Breast epithelium (tissue), 3 donors: ENCODE measurements at regions not wholly inside any gene's neighbourhood (a gene's known extent, or its start where the extent isn't known, plus 50 kb on each side); places are given as distances from the start of the nearest gene placed in this dataset.

ENCODE experiments used
- POLR2A ChIP-seq: fragments of 450-650 bp; IDR thresholded peaks from one replicate; pipeline ENCODE4 v1.6.1; 2016; ENCODE audit warnings: antibody characterized with exemption, mild to moderate bottlenecking, moderate library complexity
- POLR2AphosphoS5 ChIP-seq, 3 donors: sonication (generic); formaldehyde crosslinking; IDR thresholded peaks; one replicate each; pipeline ENCODE4 v1.6.1; 2017; ENCODE audit warnings: antibody characterized with exemption in 3 of 3
- TF ChIP-seq, protein P1 (sequence below), 3 donors: fragments of 450-650 bp; IDR thresholded peaks; one replicate each; pipeline ENCODE4 v1.5.1; 2016 to 2017; ENCODE audit warnings: antibody characterized with exemption in 3 of 3, mild to moderate bottlenecking in 3 of 3, moderate library complexity in 3 of 3

DNA sequence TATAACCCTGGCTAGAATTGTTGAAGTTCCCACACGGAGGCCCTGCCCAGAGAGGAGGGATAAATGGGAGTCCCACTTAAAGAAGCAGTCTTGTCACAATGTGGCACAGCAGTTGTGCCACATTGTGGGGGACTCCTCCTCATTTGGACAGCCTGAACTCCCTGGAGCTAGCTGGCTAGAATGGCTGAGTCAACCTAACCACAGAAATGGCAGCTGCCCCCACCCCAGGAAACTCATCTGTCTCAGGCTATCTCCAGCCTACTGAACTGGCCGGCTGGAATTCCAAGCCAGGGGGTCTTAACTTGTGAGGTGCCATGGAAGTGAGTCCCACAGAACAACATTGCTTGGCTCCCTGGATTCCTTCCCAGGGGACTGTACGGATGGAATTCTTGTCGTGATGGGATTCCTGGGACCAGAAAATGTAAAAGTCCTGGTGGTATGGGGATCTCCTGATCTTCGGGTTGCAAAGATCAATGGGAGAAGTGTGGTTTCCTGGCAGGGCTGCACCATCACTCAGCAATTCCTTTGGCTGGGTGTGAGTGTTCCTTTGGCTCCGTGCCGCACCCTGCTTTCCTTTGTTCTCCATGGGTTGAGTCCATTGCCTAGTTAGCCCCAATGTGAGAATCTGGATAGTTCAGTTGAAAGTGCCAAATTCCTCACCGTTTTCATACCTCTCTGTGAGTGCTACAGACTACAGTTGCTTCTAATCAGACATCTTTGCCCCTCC is 791.2 kb upstream of the FAT3 start:
- TF ChIP-seq, protein P1, sequence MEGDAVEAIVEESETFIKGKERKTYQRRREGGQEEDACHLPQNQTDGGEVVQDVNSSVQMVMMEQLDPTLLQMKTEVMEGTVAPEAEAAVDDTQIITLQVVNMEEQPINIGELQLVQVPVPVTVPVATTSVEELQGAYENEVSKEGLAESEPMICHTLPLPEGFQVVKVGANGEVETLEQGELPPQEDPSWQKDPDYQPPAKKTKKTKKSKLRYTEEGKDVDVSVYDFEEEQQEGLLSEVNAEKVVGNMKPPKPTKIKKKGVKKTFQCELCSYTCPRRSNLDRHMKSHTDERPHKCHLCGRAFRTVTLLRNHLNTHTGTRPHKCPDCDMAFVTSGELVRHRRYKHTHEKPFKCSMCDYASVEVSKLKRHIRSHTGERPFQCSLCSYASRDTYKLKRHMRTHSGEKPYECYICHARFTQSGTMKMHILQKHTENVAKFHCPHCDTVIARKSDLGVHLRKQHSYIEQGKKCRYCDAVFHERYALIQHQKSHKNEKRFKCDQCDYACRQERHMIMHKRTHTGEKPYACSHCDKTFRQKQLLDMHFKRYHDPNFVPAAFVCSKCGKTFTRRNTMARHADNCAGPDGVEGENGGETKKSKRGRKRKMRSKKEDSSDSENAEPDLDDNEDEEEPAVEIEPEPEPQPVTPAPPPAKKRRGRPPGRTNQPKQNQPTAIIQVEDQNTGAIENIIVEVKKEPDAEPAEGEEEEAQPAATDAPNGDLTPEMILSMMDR (IDR thresholded peaks at IDR 0.05): no peak
- no peak for TF ChIP-seq POLR2AphosphoS5 (IDR thresholded peaks at IDR 0.05)
- no peak for TF ChIP-seq POLR2A
